AG09309 (cell line): ENCODE measurements at regions not wholly inside any gene's neighbourhood (a gene's known extent, or its start where the extent isn't known, plus 50 kb on each side); places are given as distances from the start of the nearest gene placed in this dataset.

Experiments used
- DNase-seq: peaks from one replicate; pipeline ENCODE4 v3.0.0-alpha.2; 2010; ENCODE audit warnings: low read depth
- H3K4me3 ChIP-seq: 2 replicates; pipeline ENCODE4 v1.5.1; 2011; ENCODE audit warnings: mild to moderate bottlenecking, low read depth, low read length, moderate library complexity; ENCODE audit not compliant: control insufficient read depth
- TF ChIP-seq, protein P1 (sequence below): IDR thresholded peaks from 2 replicates; pipeline ENCODE4 v1.5.1; 2011; ENCODE audit warnings: mild to moderate bottlenecking, low read depth, low read length, inconsistent platforms; ENCODE audit not compliant: insufficient read depth, control insufficient read depth; ENCODE audit errors: missing control alignments

DNA sequence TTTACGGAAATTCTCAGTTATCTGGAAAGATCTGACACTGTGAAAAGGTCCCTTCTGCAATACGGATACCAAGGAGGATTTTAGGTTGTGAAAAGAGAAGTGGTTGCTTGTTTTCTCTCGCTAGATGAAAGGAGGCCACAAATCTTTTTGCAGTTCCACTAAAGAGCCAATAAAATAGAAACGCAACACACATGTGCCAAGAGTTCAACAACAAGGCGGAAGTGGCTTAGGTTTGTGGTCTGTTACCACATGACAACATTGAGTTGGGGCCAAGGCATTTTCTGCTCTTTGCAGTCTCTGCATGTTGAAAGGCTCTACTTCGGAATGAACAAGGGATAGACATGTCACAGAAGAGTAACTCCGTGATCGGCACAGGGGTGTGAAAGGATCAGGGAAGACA lies 115.7 kb upstream of the OSR1 start:
- TF ChIP-seq, protein P1, sequence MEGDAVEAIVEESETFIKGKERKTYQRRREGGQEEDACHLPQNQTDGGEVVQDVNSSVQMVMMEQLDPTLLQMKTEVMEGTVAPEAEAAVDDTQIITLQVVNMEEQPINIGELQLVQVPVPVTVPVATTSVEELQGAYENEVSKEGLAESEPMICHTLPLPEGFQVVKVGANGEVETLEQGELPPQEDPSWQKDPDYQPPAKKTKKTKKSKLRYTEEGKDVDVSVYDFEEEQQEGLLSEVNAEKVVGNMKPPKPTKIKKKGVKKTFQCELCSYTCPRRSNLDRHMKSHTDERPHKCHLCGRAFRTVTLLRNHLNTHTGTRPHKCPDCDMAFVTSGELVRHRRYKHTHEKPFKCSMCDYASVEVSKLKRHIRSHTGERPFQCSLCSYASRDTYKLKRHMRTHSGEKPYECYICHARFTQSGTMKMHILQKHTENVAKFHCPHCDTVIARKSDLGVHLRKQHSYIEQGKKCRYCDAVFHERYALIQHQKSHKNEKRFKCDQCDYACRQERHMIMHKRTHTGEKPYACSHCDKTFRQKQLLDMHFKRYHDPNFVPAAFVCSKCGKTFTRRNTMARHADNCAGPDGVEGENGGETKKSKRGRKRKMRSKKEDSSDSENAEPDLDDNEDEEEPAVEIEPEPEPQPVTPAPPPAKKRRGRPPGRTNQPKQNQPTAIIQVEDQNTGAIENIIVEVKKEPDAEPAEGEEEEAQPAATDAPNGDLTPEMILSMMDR = no peak
- H3K4me3 ChIP-seq = no peak overlapping the region
- DNase-seq = peak; percentile 65

DNA sequence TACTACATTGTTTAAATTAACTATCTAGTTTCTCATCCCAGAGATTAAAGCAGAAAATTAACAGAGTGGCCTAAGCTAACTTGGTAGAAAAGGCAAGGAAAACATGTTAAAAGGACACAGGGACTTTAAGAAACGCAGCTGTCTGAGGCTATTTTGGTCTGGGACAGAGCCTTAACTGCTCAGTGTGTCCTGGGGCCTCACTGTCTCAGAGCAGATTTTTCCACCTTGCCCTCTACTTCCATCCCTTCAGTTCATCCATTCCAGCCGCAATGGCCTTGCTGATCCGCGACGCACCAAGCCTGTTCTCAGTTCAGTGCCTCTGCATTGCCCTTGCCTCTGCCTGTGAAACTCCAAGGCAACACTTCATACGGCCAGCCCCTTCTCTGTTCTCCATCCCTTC lies 114.9 kb upstream of the OSR1 start:
- TF ChIP-seq, protein P1 = no peak
- DNase-seq = no peak
- no peak overlapping the region for H3K4me3 ChIP-seq

DNA sequence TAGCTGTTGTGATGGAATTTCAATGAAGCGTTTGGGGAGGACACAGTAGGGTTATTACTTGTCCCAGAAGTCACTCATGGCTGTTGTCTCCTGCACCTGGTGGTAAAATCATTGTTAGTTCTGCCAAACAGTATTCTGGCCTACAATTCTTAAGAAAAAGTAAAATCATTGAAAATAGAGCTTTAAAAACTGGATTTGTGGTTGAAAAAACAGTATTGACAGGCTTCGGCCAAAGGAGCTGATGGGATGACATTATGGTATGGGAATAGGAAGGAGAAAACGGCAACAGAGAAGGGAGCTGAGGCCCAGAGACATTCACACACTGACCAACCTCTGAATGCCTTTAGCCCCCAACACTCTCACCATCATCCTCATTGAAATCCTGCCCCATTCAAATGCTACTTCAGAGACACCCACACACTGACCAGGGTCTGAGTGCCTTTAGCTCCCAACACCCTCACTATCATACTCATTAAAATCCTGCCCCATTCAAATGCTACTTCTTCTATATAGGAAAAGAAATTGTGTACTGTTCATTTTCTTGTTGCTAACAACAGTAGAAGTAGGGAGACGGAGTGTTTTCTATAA lies 114.1 kb upstream of the OSR1 start:
- H3K4me3 ChIP-seq = no peak overlapping the region
- TF ChIP-seq, protein P1 = no peak
- DNase-seq = no peak

DNA sequence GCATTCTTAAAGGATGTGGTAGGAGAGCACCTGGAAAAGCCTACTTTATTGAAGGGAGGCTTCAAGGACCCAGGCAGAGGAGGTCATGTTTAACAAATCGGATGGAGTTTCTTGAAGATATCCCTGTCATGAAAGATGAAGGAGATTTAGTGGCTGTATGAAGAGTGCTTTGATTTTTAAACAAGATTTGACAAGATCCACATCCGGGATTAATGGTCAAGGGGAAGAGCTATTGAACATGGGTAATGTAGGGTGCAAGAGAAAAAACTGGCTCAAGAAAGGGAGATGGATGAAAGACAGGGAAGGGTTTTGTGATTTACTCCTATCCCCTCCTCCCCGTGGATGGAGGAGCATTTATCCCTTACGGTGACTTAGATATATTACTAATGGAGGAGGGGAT lies 113.1 kb upstream of the OSR1 start:
- DNase-seq = no peak
- TF ChIP-seq, protein P1 = no peak

DNA sequence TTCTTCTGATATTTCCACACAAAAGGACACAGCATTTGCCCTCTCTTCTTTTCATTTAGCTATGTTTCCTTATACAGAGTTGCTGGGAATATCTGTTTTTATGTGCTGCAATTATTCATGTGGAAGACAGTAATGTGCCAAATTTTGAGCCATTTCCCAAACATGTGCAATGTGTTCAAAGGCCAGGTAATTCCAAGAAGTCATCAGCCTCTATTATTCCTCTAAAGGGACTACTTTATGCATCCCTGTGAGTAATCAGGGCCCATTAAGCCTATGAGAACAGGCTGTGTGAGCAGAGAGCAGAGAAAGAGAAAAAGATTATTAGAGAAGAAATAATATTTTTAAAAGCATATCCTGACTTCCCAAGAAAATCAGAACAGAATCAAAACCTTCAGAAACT lies 107.6 kb upstream of the OSR1 start:
- no peak overlapping the region for H3K4me3 ChIP-seq
- TF ChIP-seq, protein P1 = no peak
- DNase-seq = no peak

More for the DNA sequence above, 113.1 kb upstream of the OSR1 start:
- no peak overlapping the region for H3K4me3 ChIP-seq

DNA sequence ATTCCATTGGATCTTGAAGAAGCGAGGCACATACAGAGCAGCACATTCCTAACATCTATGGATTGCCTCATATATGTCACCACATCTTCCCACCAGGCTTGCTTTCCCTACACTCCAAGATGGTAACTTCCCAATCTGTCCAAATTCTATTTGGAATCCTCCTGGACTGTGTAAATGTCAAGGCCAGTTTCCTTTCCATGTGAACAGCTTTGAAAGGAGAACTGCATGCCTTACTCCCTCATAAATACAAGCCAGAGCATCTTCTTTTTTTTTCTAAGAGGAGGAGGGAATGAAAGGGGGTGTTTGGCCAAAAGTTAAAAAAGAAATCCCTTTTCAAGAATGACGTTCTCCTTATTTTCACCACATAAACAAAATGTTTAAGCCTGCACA lies 103.8 kb upstream of the OSR1 start:
- DNase-seq = no peak
- no peak overlapping the region for H3K4me3 ChIP-seq
- TF ChIP-seq, protein P1 = no peak
